Endodermal cell (in vitro differentiated cells): ENCODE measurements at regions not wholly inside any gene's neighbourhood (a gene's known extent, or its start where the extent isn't known, plus 50 kb on each side); places are given as distances from the start of the nearest gene placed in this dataset.

Source experiments
- DNase-seq: peaks from one replicate; pipeline ENCODE4 v3.0.0-alpha.2; 2017
- H3K27ac ChIP-seq: 2 replicates; pipeline ENCODE4 v1.5.1; 2013; ENCODE audit warnings: mild to moderate bottlenecking, low read depth, low read length, moderate library complexity
- H3K27me3 ChIP-seq: 2 replicates; pipeline ENCODE4 v1.6.1; 2013; ENCODE audit warnings: mild to moderate bottlenecking, low read length, moderate library complexity; ENCODE audit not compliant: insufficient read depth, control insufficient read depth, poor library complexity, severe bottlenecking
- H3K36me3 ChIP-seq: 2 replicates; pipeline ENCODE4 v1.7.0; 2013; ENCODE audit warnings: mild to moderate bottlenecking, low read length, moderate library complexity; ENCODE audit not compliant: control insufficient read depth, insufficient read depth
- H3K4me1 ChIP-seq: one replicate; pipeline ENCODE4 v1.7.0; 2013; ENCODE audit warnings: low read length; ENCODE audit not compliant: control insufficient read depth, insufficient read depth
- H3K4me3 ChIP-seq: 2 replicates; pipeline ENCODE4 v1.5.1; 2013; ENCODE audit warnings: mild to moderate bottlenecking, low read length, moderate library complexity
- H3K9ac ChIP-seq: 2 replicates; pipeline ENCODE4 v1.6.1; 2013; ENCODE audit warnings: mild to moderate bottlenecking, low read length, moderate library complexity; ENCODE audit not compliant: poor library complexity, severe bottlenecking; ENCODE audit errors: extremely low read depth
- H3K9me3 ChIP-seq: 2 replicates; pipeline ENCODE4 v1.6.1; 2013; ENCODE audit warnings: mild to moderate bottlenecking, low read length, moderate library complexity; ENCODE audit not compliant: control insufficient read depth
- H3K27ac Mint-ChIP-seq: 2 replicates; pipeline ENCODE4 v1.8.0; 2020; ENCODE audit warnings: mixed read lengths
- H3K27me3 Mint-ChIP-seq: 2 replicates; pipeline ENCODE4 v1.8.0; 2021; ENCODE audit warnings: mild to moderate bottlenecking, mixed read lengths; ENCODE audit not compliant: insufficient read depth
- H3K36me3 Mint-ChIP-seq: 2 replicates; pipeline ENCODE4 v1.8.0; 2020; ENCODE audit warnings: low read depth, mixed read lengths
- H3K4me1 Mint-ChIP-seq: 2 replicates; pipeline ENCODE4 v1.8.0; 2020; ENCODE audit warnings: mixed read lengths
- H3K4me3 Mint-ChIP-seq: 2 replicates; pipeline ENCODE4 v1.8.0; 2020; ENCODE audit warnings: mild to moderate bottlenecking, moderate library complexity, mixed read lengths
- H3K9me3 Mint-ChIP-seq: 2 replicates; pipeline ENCODE4 v1.8.0; 2020; ENCODE audit warnings: mild to moderate bottlenecking, mixed read lengths
- WGBS, 2 experiments: methylation state at CpG; one replicate each; pipeline versions ENCODE4 v1.1.5 to v1.1.7; 2013; ENCODE audit warnings: missing lambda C conversion rate in 2 of 2, mixed read lengths in 1 of 2; ENCODE audit not compliant: insufficient coverage in 1 of 2, insufficient read length in 1 of 2; 5-methylcytosine and 5-hydroxymethylcytosine counted together
- TF ChIP-seq, protein P1 (sequence below): fragments of 200-600 bp; sonication (generic); conservative IDR thresholded peaks from 2 replicates; pipeline ENCODE4 v1.5.0; 2021; ENCODE audit warnings: antibody characterized with exemption, mild to moderate bottlenecking

GRCh38 chr7:130930681-130931080 lies 196.7 kb upstream of the KLF14 start:
- Histone ChIP-seq H3K9ac (no peak overlapping the region), H3K9me3 (no peaks in the 10 kb centered on the region), H3K36me3 (no peaks in the 10 kb centered on the region), H3K27me3 (no peaks in the 10 kb centered on the region), H3K4me3 (no peak overlapping the region), H3K27ac (no peak overlapping the region), H3K4me1 (no peaks in the 10 kb centered on the region)
- WGBS, 2 experiments, result 88 to 94% methylated on average over 7 to 8 of the region's 8 CpGs
- H3K9me3 Mint-ChIP-seq, result no peaks in the 10 kb centered on the region
- no peaks in the 10 kb centered on the region for H3K27me3 Mint-ChIP-seq
- TF ChIP-seq, protein P1, sequence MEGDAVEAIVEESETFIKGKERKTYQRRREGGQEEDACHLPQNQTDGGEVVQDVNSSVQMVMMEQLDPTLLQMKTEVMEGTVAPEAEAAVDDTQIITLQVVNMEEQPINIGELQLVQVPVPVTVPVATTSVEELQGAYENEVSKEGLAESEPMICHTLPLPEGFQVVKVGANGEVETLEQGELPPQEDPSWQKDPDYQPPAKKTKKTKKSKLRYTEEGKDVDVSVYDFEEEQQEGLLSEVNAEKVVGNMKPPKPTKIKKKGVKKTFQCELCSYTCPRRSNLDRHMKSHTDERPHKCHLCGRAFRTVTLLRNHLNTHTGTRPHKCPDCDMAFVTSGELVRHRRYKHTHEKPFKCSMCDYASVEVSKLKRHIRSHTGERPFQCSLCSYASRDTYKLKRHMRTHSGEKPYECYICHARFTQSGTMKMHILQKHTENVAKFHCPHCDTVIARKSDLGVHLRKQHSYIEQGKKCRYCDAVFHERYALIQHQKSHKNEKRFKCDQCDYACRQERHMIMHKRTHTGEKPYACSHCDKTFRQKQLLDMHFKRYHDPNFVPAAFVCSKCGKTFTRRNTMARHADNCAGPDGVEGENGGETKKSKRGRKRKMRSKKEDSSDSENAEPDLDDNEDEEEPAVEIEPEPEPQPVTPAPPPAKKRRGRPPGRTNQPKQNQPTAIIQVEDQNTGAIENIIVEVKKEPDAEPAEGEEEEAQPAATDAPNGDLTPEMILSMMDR, result no peak
- DNase-seq, result no peak
- peaks cover 3% of the 10 kb centered on the region for H3K4me1 Mint-ChIP-seq
- no peak overlapping the region for H3K27ac Mint-ChIP-seq
- no peaks in the 10 kb centered on the region for H3K36me3 Mint-ChIP-seq
- no peak overlapping the region for H3K4me3 Mint-ChIP-seq

DNA sequence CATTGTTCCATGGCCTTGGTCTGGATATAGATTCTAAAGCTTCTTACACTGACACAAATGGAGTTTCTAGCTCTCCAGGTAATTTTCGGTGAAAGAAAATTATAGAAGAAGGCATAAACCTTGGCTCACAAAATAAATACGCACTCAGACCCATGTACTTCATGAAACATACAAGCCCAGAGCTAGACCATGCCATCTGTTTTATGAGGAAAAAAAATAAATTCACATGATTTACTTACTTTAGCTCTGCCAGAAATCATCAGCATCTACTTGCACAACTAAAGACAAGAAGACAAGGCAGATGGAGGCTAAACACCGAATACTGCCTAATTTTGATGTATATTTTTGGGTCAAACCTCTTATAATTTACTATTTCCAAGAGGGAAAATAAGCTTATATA lies 197.4 kb upstream of the KLF14 start:
- H3K27me3 Mint-ChIP-seq, result no peaks in the 10 kb centered on the region
- H3K9me3 Mint-ChIP-seq, result no peaks in the 10 kb centered on the region
- Histone ChIP-seq H3K4me3 (no peak overlapping the region), H3K27ac (no peak overlapping the region), H3K9ac (no peak overlapping the region), H3K4me1 (no peaks in the 10 kb centered on the region), H3K27me3 (no peaks in the 10 kb centered on the region), H3K9me3 (no peaks in the 10 kb centered on the region), H3K36me3 (no peaks in the 10 kb centered on the region)
- H3K36me3 Mint-ChIP-seq, result no peaks in the 10 kb centered on the region
- peaks cover under 1% of the 10 kb centered on the region for H3K4me1 Mint-ChIP-seq
- no peak overlapping the region for H3K27ac Mint-ChIP-seq
- no peak for DNase-seq
- H3K4me3 Mint-ChIP-seq, result no peak overlapping the region
- WGBS, 2 experiments, result 95% methylated on average over 3 of the region's 3 CpGs; no CpG with 5 or more reads in 1 of the 2 experiments
- TF ChIP-seq, protein P1, result no peak

DNA sequence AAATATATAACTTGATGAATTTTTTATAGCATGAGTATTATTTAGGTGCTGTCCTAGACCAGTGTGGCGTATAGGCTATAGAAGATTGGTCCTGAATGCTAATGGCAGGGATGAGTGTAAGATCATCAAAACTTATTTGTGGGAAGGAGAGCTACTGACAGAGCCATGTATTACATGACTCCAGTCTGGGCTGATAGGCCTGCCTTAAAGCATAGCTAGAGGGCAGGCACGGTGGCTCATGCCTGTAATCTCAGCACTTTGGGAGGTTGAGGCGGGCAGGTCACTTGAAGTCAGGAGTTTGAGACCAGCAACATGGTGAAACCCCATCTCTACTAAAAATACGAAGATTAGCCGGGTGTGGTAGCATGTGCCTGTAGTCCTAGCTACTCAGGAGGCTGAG lies 198.1 kb upstream of the KLF14 start:
- no peak overlapping the region for H3K27ac ChIP-seq
- Mint-ChIP-seq H3K27me3 (no peaks in the 10 kb centered on the region), H3K27ac (no peak overlapping the region), H3K9me3 (no peaks in the 10 kb centered on the region), H3K4me3 (no peak overlapping the region), H3K4me1 (no peaks in the 10 kb centered on the region), H3K36me3 (no peaks in the 10 kb centered on the region)
- DNase-seq, result no peak
- no peaks in the 10 kb centered on the region for H3K36me3 ChIP-seq
- H3K4me3 ChIP-seq, result no peak overlapping the region
- no peaks in the 10 kb centered on the region for H3K9me3 ChIP-seq
- H3K27me3 ChIP-seq, result no peaks in the 10 kb centered on the region
- no peaks in the 10 kb centered on the region for H3K4me1 ChIP-seq
- 95 to 98% methylated on average over 5 of the region's 5 CpGs for WGBS, 2 experiments
- TF ChIP-seq, protein P1, result no peak
- no peak overlapping the region for H3K9ac ChIP-seq
